ENCODE measurements at regions not wholly inside any gene's neighbourhood (a gene's known extent, or its start where the extent isn't known, plus 50 kb on each side); places are given as distances from the start of the nearest gene placed in this dataset.

- Histone ChIP-seq H3K4me3 (no peak overlapping the region), H3K4me2 (ENCODE audit: unreplicated experiment) (peak overlapping the region; percentile 21), H3K9me2 (ENCODE audit: insufficient read depth) (no peaks in the 10 kb centered on the region), H3K9me3 (ENCODE audit: low read depth) (no peaks in the 10 kb centered on the region), H3K27ac (0 out of 2 replicates have a peak overlapping the region, but pooled peaks have one; percentile 12), H3K79me2 (ENCODE audit: insufficient read depth) (no peaks in the 10 kb centered on the region), H2AFZ (peak overlapping the region; percentile 37; the same call in 1 of the 2 replicates), H3K9ac (no peak overlapping the region), H4K20me1 (ENCODE audit: insufficient read depth) (no peaks in the 10 kb centered on the region), H3K27me3 (replicated peaks; ENCODE audit: insufficient read depth) (no peaks in the 10 kb centered on the region), H3K4me1 (ENCODE audit: insufficient read depth) (peaks cover 10% of the 10 kb centered on the region), H3K36me3 (ENCODE audit: low read depth) (no peaks in the 10 kb centered on the region), H3F3A (ENCODE audit: insufficient read depth) (peaks cover 17% of the 10 kb centered on the region)
- TF ChIP-seq EZH2phosphoT487 (IDR thresholded peaks at IDR 0.05; ENCODE audit: insufficient read depth, low read depth), result no peak
- peak; percentile 66 for DNase-seq
- in situ Hi-C loops (cut with MboI), result no loop called here
- 10 to 12% methylated on average over 6 of the region's 6 CpGs for WGBS, 2 experiments (ENCODE audit: low coverage in 1 of 2, low lambda C conversion rate in 2 of 2, missing lambda C conversion rate in 2 of 2)
Measured at GRCh38 chr2:172208791-172209325, 106.2 kb upstream of the DLX2 start.

GRCh38 chr2:172210599-172210998, 107.9 kb upstream of the DLX2 start:
- TF ChIP-seq EZH2phosphoT487 (IDR thresholded peaks at IDR 0.05; ENCODE audit: insufficient read depth, low read depth) (no peak), EZH2 (IDR thresholded peaks at IDR 0.05; ENCODE audit: insufficient read depth, poor library complexity, severe bottlenecking) (no peak)
- Histone ChIP-seq H3K4me3 (no peak overlapping the region), H3K27me3 (replicated peaks; ENCODE audit: insufficient read depth) (no peaks in the 10 kb centered on the region), H3K9ac (no peak overlapping the region), H4K20me1 (ENCODE audit: insufficient read depth) (no peaks in the 10 kb centered on the region), H3K4me1 (ENCODE audit: insufficient read depth) (peaks cover 10% of the 10 kb centered on the region), H3K9me2 (ENCODE audit: insufficient read depth) (no peaks in the 10 kb centered on the region), H3K36me3 (ENCODE audit: low read depth) (no peaks in the 10 kb centered on the region), H3F3A (ENCODE audit: insufficient read depth) (peaks cover 17% of the 10 kb centered on the region), H3K27ac (no peak overlapping the region), H2AFZ (no peak overlapping the region), H3K4me2 (ENCODE audit: unreplicated experiment) (no peak overlapping the region), H3K9me3 (ENCODE audit: low read depth) (no peaks in the 10 kb centered on the region), H3K79me2 (ENCODE audit: insufficient read depth) (no peaks in the 10 kb centered on the region)
- in situ Hi-C loops (cut with MboI), result no loop called here
- no peak for DNase-seq

GRCh38 chr2:172211512-172211911, 108.8 kb upstream of the DLX2 start:
- Histone ChIP-seq H3K4me3 (no peak overlapping the region), H3K4me2 (ENCODE audit: unreplicated experiment) (no peak overlapping the region), H4K20me1 (ENCODE audit: insufficient read depth) (no peaks in the 10 kb centered on the region), H3K27me3 (replicated peaks; ENCODE audit: insufficient read depth) (no peaks in the 10 kb centered on the region), H3K4me1 (ENCODE audit: insufficient read depth) (peaks cover 10% of the 10 kb centered on the region), H2AFZ (no peak overlapping the region), H3K9me2 (ENCODE audit: insufficient read depth) (no peaks in the 10 kb centered on the region), H3F3A (ENCODE audit: insufficient read depth) (peaks cover 17% of the 10 kb centered on the region), H3K79me2 (ENCODE audit: insufficient read depth) (no peaks in the 10 kb centered on the region), H3K36me3 (ENCODE audit: low read depth) (no peaks in the 10 kb centered on the region), H3K27ac (no peak overlapping the region), H3K9ac (no peak overlapping the region), H3K9me3 (ENCODE audit: low read depth) (no peaks in the 10 kb centered on the region)
- TF ChIP-seq EZH2phosphoT487 (IDR thresholded peaks at IDR 0.05; ENCODE audit: insufficient read depth, low read depth) (no peak), EZH2 (IDR thresholded peaks at IDR 0.05; ENCODE audit: insufficient read depth, poor library complexity, severe bottlenecking) (no peak)
- in situ Hi-C loops (cut with MboI), result no loop called here
- DNase-seq, result peak; percentile 51
- WGBS, 2 experiments (ENCODE audit: low coverage in 1 of 2, low lambda C conversion rate in 2 of 2, missing lambda C conversion rate in 2 of 2), result 40 to 44% methylated on average over 5 of the region's 5 CpGs

- Histone ChIP-seq H3K9ac (no peak overlapping the region), H3K9me3 (ENCODE audit: low read depth) (no peaks in the 10 kb centered on the region), H4K20me1 (ENCODE audit: insufficient read depth) (no peaks in the 10 kb centered on the region), H3F3A (ENCODE audit: insufficient read depth) (peaks cover 17% of the 10 kb centered on the region), H3K4me3 (no peak overlapping the region), H2AFZ (no peak overlapping the region), H3K36me3 (ENCODE audit: low read depth) (no peaks in the 10 kb centered on the region), H3K4me1 (ENCODE audit: insufficient read depth) (peaks cover 10% of the 10 kb centered on the region), H3K79me2 (ENCODE audit: insufficient read depth) (no peaks in the 10 kb centered on the region), H3K4me2 (ENCODE audit: unreplicated experiment) (no peak overlapping the region), H3K27me3 (replicated peaks; ENCODE audit: insufficient read depth) (no peaks in the 10 kb centered on the region), H3K27ac (no peak overlapping the region), H3K9me2 (ENCODE audit: insufficient read depth) (no peaks in the 10 kb centered on the region)
- in situ Hi-C loops (cut with MboI), result no loop called here
- DNase-seq, result no peak
- 76 to 83% methylated on average over 12 of the region's 12 CpGs for WGBS, 2 experiments (ENCODE audit: low coverage in 1 of 2, low lambda C conversion rate in 2 of 2, missing lambda C conversion rate in 2 of 2)
- TF ChIP-seq EZH2phosphoT487 (IDR thresholded peaks at IDR 0.05; ENCODE audit: insufficient read depth, low read depth) (no peak), EZH2 (IDR thresholded peaks at IDR 0.05; ENCODE audit: insufficient read depth, poor library complexity, severe bottlenecking) (no peak)
Measured at GRCh38 chr2:172213116-172213860, 110.6 kb upstream of the DLX2 start.

All from GM23248 (cell line).